DOHH2 (cell line): ENCODE measurements at regions not wholly inside any gene's neighbourhood (a gene's known extent, or its start where the extent isn't known, plus 50 kb on each side); places are given as distances from the start of the nearest gene placed in this dataset.

Source experiments
- CTCF ChIP-seq: fragments of 200-600 bp; sonication (generic); IDR thresholded peaks from one replicate; pipeline ENCODE4 v1.5.1; 2014; ENCODE audit warnings: antibody characterized with exemption, mild to moderate bottlenecking, low read depth, low read length; ENCODE audit not compliant: poor library complexity, severe bottlenecking
- EZH2phosphoT487 ChIP-seq: fragments of 200-600 bp; sonication (generic); IDR thresholded peaks from 2 replicates; pipeline ENCODE4 v1.6.1; 2017; ENCODE audit warnings: borderline replicate concordance, mild to moderate bottlenecking, antibody characterized with exemption, low read length, moderate library complexity, mixed read lengths

- no peak for TF ChIP-seq CTCF
- TF ChIP-seq EZH2phosphoT487, result no peak
These were observed 97.0 kb upstream of the SVIL start for GRCh38 chr10:29731760-29732159.
